ENCODE measurements at regions not wholly inside any gene's neighbourhood (a gene's known extent, or its start where the extent isn't known, plus 50 kb on each side); places are given as distances from the start of the nearest gene placed in this dataset.

- no peak for TF ChIP-seq EZH2 (IDR thresholded peaks at IDR 0.05)
- TF ChIP-seq POLR2AphosphoS5 (IDR thresholded peaks at IDR 0.05; ENCODE audit: borderline replicate concordance, low read depth, low read length): no peak
- TF ChIP-seq FOXP2 (optimal IDR thresholded peaks at IDR 0.05; ENCODE audit: control extremely low read depth, extremely low read length, insufficient read depth): no peak
Observed at GRCh38 chr2:198791623-198792022, 666.1 kb downstream of the SATB2 start.
